ENCODE measurements at regions not wholly inside any gene's neighbourhood (a gene's known extent, or its start where the extent isn't known, plus 50 kb on each side); places are given as distances from the start of the nearest gene placed in this dataset.

DNA sequence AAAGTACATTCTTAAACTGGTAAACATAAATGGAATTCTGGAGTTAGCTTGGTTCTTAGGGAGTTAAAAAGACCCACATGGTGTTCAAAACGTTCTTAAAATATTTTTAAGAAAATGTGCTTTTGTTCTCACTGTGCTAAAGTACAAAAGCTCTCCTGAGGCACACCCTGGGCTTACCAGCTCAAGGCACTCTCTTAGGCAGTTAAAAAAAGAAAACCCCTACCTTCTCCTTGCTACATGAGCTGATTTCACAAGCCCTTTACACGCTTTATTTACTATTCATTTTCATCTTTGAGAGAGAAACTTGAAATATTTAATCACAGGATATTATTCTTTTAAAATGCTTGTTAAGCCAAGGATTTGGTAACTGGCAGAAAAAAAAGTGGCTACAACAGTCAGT, 723.3 kb upstream of the GRAMD2B start:
- DNase-seq (no peak), ATAC-seq (replicated peaks in 1 of 2) (no peak)
- no peaks in the 10 kb centered on the region for H3K4me1 Mint-ChIP-seq (ENCODE audit: low read depth)
- no peaks in the 10 kb centered on the region for H3K36me3 Mint-ChIP-seq (ENCODE audit: insufficient read depth in 2 of 2)
- H3K4me3 Mint-ChIP-seq = no peak overlapping the region
- peaks cover 1 to 4% of the 10 kb centered on the region in 2 donors for H3K9me3 Mint-ChIP-seq
- no peaks in the 10 kb centered on the region for H3K27me3 Mint-ChIP-seq (ENCODE audit: low read depth)
- H3K27ac Mint-ChIP-seq = no peak overlapping the region

DNA sequence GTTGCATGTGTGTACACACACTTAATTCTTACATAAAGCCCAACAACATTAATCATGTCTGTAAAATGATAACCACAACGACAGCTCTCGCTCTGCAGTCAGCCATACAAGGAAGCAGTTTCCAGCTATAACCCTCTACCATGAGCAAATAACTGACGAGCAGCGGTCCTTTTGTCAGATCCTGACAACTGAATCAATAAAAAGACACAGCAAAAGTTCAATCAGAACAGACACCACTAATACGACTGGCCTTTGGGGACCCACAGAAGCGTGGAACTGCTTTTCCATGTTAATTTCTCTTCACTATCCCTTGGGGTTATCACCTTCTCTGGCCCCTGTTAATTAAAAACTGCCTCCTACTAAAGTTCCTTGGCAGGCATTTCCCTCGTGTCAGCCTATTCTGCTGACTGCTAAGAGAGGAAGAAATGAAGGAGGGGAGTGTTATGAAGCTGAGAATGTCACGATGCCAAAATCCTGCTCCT, 722.8 kb upstream of the GRAMD2B start:
- ATAC-seq (replicated peaks in 1 of 2) = no peak
- Mint-ChIP-seq H3K27me3 (ENCODE audit: low read depth) (no peaks in the 10 kb centered on the region), H3K36me3 (ENCODE audit: insufficient read depth in 2 of 2) (peaks cover 0 to 1% of the 10 kb centered on the region in 2 donors), H3K4me1 (ENCODE audit: low read depth) (no peaks in the 10 kb centered on the region), H3K4me3 (no peak overlapping the region), H3K9me3 (peaks cover 4 to 6% of the 10 kb centered on the region in 2 donors), H3K27ac (no peak overlapping the region)
- DNase-seq = no peak

DNA sequence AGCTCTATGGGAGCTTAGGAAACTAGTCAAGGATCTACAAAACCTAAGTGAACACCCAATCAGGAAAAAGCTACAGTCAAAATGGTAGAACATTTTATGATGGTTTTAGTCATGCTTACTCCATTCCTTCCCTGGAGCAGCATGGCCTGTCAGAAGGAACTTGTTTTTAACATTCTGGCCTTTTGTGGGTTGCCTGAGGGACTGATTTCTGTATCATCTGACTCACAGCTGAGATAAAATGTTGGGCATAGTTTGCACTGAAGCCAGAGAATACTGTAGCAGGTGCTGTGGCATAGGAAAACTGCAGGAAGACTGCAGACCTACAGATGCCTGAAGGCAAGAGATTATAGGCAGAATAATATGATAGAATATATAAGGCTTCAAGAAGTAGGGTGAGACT, 719.6 kb upstream of the GRAMD2B start:
- H3K27ac Mint-ChIP-seq = no peak overlapping the region
- ATAC-seq (replicated peaks in 1 of 2) (no peak), DNase-seq (no peak)
- peaks cover 5 to 7% of the 10 kb centered on the region in 2 donors for H3K9me3 Mint-ChIP-seq
- no peaks in the 10 kb centered on the region for H3K4me1 Mint-ChIP-seq (ENCODE audit: low read depth)
- no peak overlapping the region for H3K4me3 Mint-ChIP-seq
- no peaks in the 10 kb centered on the region for H3K27me3 Mint-ChIP-seq (ENCODE audit: low read depth)
- H3K36me3 Mint-ChIP-seq (ENCODE audit: insufficient read depth in 2 of 2) = peaks cover 0 to 1% of the 10 kb centered on the region in 2 donors

DNA sequence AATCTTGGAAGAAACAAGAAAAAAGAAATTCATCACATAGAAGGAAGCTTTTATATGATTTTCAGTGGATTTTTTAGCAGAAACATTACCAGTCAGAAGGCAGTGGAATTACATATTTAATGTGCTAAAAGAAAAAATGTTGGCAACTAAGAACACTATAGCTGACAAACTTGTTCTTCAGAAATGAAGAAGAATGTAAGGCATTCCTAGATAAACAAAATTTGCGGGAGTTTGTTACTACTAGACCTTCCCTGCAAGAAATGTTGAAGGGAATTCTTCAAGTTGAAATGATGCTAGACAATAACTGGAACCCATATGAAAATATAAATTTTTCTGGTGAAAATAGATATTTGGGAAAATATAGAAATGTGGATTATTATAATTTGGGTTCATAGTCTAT, 718.3 kb upstream of the GRAMD2B start:
- DNase-seq = no peak
- no peak for ATAC-seq (replicated peaks in 1 of 2)
- H3K27me3 Mint-ChIP-seq (ENCODE audit: low read depth) = no peaks in the 10 kb centered on the region
- H3K9me3 Mint-ChIP-seq = peaks cover 8 to 10% of the 10 kb centered on the region in 2 donors
- peaks cover 0 to 3% of the 10 kb centered on the region in 2 donors for H3K36me3 Mint-ChIP-seq (ENCODE audit: insufficient read depth in 2 of 2)
- no peak overlapping the region for H3K4me3 Mint-ChIP-seq
- H3K4me1 Mint-ChIP-seq (ENCODE audit: low read depth) = no peaks in the 10 kb centered on the region
- no peak overlapping the region for H3K27ac Mint-ChIP-seq

DNA sequence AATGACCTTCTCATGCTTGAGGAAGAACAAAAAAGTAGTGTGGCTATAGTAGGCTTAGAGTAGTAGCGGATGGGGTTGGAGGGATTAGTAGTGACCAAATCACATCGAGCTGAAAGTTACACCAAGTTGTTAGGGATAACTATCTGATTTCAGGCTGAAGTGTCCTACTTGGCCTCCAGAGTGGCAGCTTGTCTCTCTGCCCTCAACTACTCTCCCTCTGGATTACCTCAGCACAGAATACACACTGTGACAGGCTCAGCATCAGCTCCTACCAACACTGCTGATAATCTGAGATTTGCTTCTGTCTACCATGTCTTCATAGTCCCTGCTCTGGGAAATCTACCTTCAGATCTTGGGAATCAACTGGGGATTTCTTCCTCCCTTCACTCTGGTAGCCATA, 714.6 kb upstream of the GRAMD2B start:
- Mint-ChIP-seq H3K27me3 (ENCODE audit: low read depth) (no peaks in the 10 kb centered on the region), H3K27ac (no peak overlapping the region), H3K36me3 (ENCODE audit: insufficient read depth in 2 of 2) (peaks cover 0 to 3% of the 10 kb centered on the region in 2 donors), H3K9me3 (peaks cover 8 to 11% of the 10 kb centered on the region in 2 donors), H3K4me3 (no peak overlapping the region), H3K4me1 (ENCODE audit: low read depth) (no peaks in the 10 kb centered on the region)
- DNase-seq (no peak), ATAC-seq (replicated peaks in 1 of 2) (no peak)

- no peak for ATAC-seq (replicated peaks in 1 of 2)
- no peaks in the 10 kb centered on the region for H3K4me1 Mint-ChIP-seq (ENCODE audit: low read depth)
- no peaks in the 10 kb centered on the region for H3K27me3 Mint-ChIP-seq (ENCODE audit: low read depth)
- DNase-seq = no peak
- no peak overlapping the region for H3K27ac Mint-ChIP-seq
- H3K4me3 Mint-ChIP-seq = no peak overlapping the region
- peaks cover 7 to 8% of the 10 kb centered on the region in 2 donors for H3K9me3 Mint-ChIP-seq
- peaks cover 0 to 2% of the 10 kb centered on the region in 2 donors for H3K36me3 Mint-ChIP-seq (ENCODE audit: insufficient read depth in 2 of 2)
Measured at GRCh38 chr5:125710745-125711144, 712.5 kb upstream of the GRAMD2B start.

GRCh38 chr5:125712397-125712796, 710.8 kb upstream of the GRAMD2B start:
- ATAC-seq (replicated peaks in 1 of 2) = no peak

DNA sequence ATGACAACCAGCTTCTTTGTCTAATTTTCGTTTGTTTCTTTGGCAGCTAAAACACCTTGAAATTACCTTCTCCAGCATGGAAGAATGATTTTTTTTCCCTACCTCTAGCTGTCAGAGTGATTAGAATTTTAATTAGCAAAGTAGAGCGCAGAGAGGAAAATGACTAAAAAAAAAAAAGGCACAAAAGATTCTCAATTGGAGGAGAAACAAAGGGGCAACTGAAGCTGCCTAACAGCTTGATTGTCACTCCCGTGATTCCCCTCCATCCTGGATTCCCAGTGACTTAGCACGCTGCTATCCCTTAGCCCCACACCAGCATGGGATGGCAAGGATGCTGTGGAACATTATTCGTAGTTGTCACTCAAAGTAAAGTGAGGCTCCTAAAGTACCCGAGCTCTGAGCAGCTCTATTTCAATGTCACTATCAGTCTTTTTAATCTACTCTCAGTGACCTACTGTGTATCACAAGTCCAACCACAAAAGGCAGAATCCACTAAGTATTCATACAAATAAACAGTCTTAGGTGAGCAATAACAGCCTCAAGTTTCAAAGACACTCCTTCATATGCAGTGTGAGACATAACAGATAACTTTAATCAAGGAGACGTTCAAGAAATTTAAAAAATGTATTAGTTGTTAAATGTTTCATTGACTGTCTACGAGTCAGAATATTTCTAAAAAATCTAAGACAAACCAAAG, 710.0 kb upstream of the GRAMD2B start:
- Mint-ChIP-seq H3K9me3 (peaks cover 7 to 8% of the 10 kb centered on the region in 2 donors), H3K27ac (no peak overlapping the region), H3K27me3 (ENCODE audit: low read depth) (no peaks in the 10 kb centered on the region), H3K4me3 (no peak overlapping the region), H3K36me3 (ENCODE audit: insufficient read depth in 2 of 2) (peaks cover 0 to 2% of the 10 kb centered on the region in 2 donors), H3K4me1 (ENCODE audit: low read depth) (no peaks in the 10 kb centered on the region)
- no peak for ATAC-seq (replicated peaks in 1 of 2)
- no peak for DNase-seq

More at GRCh38 chr5:125712397-125712796, 710.8 kb upstream of the GRAMD2B start:
- Mint-ChIP-seq H3K27me3 (ENCODE audit: low read depth) (no peaks in the 10 kb centered on the region), H3K4me3 (no peak overlapping the region), H3K27ac (no peak overlapping the region), H3K9me3 (peaks cover 7 to 8% of the 10 kb centered on the region in 2 donors), H3K36me3 (ENCODE audit: insufficient read depth in 2 of 2) (peaks cover 0 to 2% of the 10 kb centered on the region in 2 donors), H3K4me1 (ENCODE audit: low read depth) (no peaks in the 10 kb centered on the region)
- DNase-seq = no peak

- Mint-ChIP-seq H3K36me3 (ENCODE audit: insufficient read depth in 2 of 2) (no peaks in the 10 kb centered on the region), H3K27ac (no peak overlapping the region), H3K27me3 (ENCODE audit: low read depth) (no peaks in the 10 kb centered on the region), H3K4me1 (ENCODE audit: low read depth) (no peaks in the 10 kb centered on the region), H3K9me3 (peaks cover 3 to 4% of the 10 kb centered on the region in 2 donors), H3K4me3 (no peak overlapping the region)
- DNase-seq (no peak), ATAC-seq (replicated peaks in 1 of 2) (no peak)
Measured at GRCh38 chr5:125715216-125715615, 708.0 kb upstream of the GRAMD2B start.

GRCh38 chr5:125717209-125717608, 706.0 kb upstream of the GRAMD2B start:
- ATAC-seq (replicated peaks in 1 of 2) (no peak), DNase-seq (no peak)
- no peaks in the 10 kb centered on the region for H3K4me1 Mint-ChIP-seq (ENCODE audit: low read depth)
- H3K9me3 Mint-ChIP-seq = peaks cover 2 to 3% of the 10 kb centered on the region in 2 donors
- H3K27ac Mint-ChIP-seq = no peak overlapping the region
- H3K4me3 Mint-ChIP-seq = no peak overlapping the region
- H3K27me3 Mint-ChIP-seq (ENCODE audit: low read depth) = no peaks in the 10 kb centered on the region
- H3K36me3 Mint-ChIP-seq (ENCODE audit: insufficient read depth in 2 of 2) = no peaks in the 10 kb centered on the region

DNA sequence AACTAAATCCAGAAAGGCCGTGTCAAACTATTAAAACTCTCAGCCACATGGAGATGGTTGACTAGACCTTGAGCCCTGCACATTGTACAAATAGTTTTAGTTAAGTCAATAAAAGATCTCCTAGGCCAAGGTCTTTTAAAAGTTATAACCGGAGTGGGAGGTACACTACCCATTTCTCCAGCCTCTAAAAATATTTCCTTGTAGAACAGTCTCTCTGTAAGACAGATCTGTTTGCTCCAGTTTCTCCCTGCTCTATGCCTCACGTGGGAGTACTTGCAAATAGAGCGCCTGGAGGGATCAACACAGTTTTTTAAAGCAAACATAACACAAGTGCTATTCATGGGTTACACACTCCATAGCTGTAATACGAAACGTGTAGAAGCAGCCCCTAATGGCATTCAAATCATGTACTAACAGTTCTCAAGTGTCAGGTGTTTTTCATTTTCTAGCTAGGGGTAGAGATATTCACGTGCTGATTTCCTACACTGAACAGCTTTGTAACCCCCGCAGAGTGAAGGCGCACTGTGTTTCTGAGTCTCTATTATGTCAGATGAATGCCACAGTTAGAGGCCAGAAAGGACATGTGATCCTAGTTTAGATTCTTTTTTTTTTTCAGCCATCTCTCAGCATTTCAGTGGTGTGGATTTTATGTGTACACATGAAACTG, 703.4 kb upstream of the GRAMD2B start:
- DNase-seq (no peak), ATAC-seq (replicated peaks in 1 of 2) (no peak)
- no peaks in the 10 kb centered on the region for H3K9me3 Mint-ChIP-seq
- H3K27me3 Mint-ChIP-seq (ENCODE audit: low read depth) = no peaks in the 10 kb centered on the region
- no peak overlapping the region for H3K27ac Mint-ChIP-seq
- H3K4me1 Mint-ChIP-seq (ENCODE audit: low read depth) = no peaks in the 10 kb centered on the region
- no peaks in the 10 kb centered on the region for H3K36me3 Mint-ChIP-seq (ENCODE audit: insufficient read depth in 2 of 2)
- no peak overlapping the region for H3K4me3 Mint-ChIP-seq

DNA sequence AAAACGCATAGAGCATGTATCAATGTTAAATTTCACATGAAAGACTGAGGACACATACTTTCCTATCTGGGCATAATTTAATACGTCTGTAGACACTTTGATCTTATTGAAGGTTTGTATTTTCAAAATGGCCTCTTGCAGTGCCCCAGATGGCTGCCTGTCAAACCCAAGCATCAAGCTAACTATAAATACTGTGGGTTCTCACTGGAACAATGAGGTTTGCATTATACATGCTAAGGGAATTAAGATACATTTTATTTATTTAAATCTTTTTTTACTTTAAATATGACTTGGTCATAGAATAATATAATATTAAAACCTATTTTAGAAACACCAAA, 702.9 kb upstream of the GRAMD2B start:
- Mint-ChIP-seq H3K27ac (no peak overlapping the region), H3K27me3 (ENCODE audit: low read depth) (no peaks in the 10 kb centered on the region), H3K4me1 (ENCODE audit: low read depth) (no peaks in the 10 kb centered on the region), H3K36me3 (ENCODE audit: insufficient read depth in 2 of 2) (no peaks in the 10 kb centered on the region), H3K4me3 (no peak overlapping the region), H3K9me3 (no peaks in the 10 kb centered on the region)
- DNase-seq = no peak
- ATAC-seq (replicated peaks in 1 of 2) = no peak

DNA sequence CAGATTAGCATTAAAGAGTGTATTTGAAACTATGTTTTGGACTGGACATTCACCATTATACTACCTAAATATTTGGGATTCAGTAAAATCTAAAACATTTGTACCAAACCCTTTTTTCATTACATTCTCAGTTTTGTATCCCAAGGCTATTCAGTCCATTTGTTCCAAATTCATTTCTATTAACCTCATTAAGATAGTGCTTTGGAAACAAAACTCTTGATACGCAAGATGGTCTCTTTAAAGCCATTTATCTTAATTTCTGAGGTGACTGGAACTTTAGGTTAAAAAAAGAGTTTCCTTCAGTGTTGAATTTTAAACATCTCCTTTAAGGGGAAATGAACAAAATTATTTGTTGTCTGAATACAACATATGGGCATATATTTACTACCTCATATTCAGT, 702.5 kb upstream of the GRAMD2B start:
- no peak overlapping the region for H3K27ac Mint-ChIP-seq

DNA sequence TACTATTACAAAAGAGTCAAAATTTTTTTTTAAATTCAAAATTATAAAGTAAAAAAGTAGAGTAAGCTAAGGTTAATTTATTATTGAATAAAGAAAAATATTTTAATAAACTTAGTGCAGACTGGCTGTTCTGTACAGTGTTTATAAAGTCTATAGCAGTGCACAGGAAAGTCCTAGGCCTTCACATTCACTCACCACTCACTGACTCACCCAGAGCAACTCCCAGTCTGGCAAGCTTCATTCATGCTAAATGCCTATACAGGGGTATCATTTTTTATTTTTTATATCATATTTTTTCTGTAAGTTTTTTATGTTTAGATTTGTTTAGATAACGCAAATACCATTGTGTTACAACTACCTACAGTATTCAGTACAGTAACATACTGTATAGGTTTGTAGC, 700.7 kb upstream of the GRAMD2B start:
- ATAC-seq (replicated peaks in 1 of 2) = no peak
- H3K9me3 Mint-ChIP-seq = no peaks in the 10 kb centered on the region
- H3K4me1 Mint-ChIP-seq (ENCODE audit: low read depth) = no peaks in the 10 kb centered on the region
- no peak overlapping the region for H3K27ac Mint-ChIP-seq
- no peak overlapping the region for H3K4me3 Mint-ChIP-seq
- no peaks in the 10 kb centered on the region for H3K27me3 Mint-ChIP-seq (ENCODE audit: low read depth)
- H3K36me3 Mint-ChIP-seq (ENCODE audit: insufficient read depth in 2 of 2) = no peaks in the 10 kb centered on the region
- no peak for DNase-seq

More for the DNA sequence above, 702.5 kb upstream of the GRAMD2B start:
- Mint-ChIP-seq H3K36me3 (ENCODE audit: insufficient read depth in 2 of 2) (no peaks in the 10 kb centered on the region), H3K9me3 (no peaks in the 10 kb centered on the region), H3K27me3 (ENCODE audit: low read depth) (no peaks in the 10 kb centered on the region), H3K4me1 (ENCODE audit: low read depth) (no peaks in the 10 kb centered on the region), H3K4me3 (no peak overlapping the region)
- ATAC-seq (replicated peaks in 1 of 2) = no peak
- DNase-seq = no peak
